Fibroblast of pulmonary artery (primary cell): ENCODE measurements at regions not wholly inside any gene's neighbourhood (a gene's known extent, or its start where the extent isn't known, plus 50 kb on each side); places are given as distances from the start of the nearest gene placed in this dataset.

ENCODE experiments used
- DNase-seq: peaks from one replicate; pipeline ENCODE4 v3.0.0-alpha.2; 2010; ENCODE audit warnings: low read depth
- H3K4me3 ChIP-seq: replicated peaks from 2 replicates; pipeline ENCODE4 v1.5.1; 2011; ENCODE audit warnings: low read depth, mild to moderate bottlenecking, control low read depth, low read length, moderate library complexity
- TF ChIP-seq, protein P1 (sequence below): IDR thresholded peaks from 2 replicates; pipeline ENCODE4 v1.5.1; 2011; ENCODE audit warnings: mild to moderate bottlenecking, control low read depth, low read length, inconsistent platforms; ENCODE audit errors: missing control alignments

DNA sequence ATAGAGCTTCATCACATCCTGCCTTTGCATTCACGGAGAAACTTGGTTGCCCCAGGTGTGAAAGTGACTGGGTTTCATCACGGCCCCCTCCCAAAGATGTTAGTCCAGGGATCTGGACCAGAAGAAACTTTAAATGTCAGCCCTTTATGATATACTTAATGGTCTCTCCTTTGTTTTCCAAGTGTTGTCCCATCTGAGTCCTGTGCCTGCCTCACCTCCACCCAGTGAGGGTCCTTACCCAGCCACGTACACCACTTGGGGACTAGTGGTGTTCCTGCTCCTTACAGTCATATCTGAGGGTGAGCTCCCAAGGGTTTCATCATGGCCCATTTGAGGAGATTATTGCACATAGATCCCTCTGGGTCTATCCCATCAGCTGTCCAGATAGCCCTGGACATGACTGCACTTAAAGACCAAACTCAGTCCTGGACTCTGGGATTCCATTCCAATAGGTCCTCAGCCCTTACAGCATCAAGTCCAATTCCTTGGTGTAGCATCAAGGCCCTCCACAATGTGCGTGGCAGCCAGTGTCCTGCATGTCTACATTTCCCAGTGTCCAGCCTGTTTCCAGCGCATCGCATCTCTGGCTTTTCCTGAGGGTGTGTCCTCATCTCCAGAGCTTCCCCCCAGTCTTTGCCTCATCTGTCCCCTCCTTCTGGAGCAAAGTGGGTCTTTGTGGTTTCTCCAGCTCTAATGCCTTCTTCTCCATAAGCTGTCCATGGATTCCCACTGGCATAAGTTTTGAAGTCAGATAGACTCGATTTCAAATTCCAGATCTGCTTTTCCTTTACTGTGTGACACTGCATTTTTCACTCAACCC is 351.6 kb downstream of the MYCN start:
- no peak for DNase-seq
- TF ChIP-seq, protein P1, sequence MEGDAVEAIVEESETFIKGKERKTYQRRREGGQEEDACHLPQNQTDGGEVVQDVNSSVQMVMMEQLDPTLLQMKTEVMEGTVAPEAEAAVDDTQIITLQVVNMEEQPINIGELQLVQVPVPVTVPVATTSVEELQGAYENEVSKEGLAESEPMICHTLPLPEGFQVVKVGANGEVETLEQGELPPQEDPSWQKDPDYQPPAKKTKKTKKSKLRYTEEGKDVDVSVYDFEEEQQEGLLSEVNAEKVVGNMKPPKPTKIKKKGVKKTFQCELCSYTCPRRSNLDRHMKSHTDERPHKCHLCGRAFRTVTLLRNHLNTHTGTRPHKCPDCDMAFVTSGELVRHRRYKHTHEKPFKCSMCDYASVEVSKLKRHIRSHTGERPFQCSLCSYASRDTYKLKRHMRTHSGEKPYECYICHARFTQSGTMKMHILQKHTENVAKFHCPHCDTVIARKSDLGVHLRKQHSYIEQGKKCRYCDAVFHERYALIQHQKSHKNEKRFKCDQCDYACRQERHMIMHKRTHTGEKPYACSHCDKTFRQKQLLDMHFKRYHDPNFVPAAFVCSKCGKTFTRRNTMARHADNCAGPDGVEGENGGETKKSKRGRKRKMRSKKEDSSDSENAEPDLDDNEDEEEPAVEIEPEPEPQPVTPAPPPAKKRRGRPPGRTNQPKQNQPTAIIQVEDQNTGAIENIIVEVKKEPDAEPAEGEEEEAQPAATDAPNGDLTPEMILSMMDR: no peak
- H3K4me3 ChIP-seq: no peak overlapping the region

DNA sequence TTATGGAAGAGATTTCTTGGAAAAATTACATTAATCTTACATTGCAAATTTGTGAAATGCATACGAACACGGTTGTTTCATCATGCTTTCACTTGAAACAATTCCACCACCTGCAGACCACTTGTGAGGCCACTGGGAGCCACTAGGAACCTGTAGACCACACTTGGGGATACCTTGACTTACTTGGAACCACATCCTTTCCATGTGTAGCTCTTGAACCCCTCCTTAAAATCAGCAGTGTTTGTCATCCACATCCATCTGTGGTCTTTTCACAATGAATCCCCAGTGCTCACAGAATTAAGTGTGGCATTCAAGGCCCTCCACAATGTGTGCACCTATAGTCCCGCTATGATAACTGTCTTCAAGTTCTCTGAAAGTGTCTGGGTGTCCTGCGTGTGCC is 350.9 kb downstream of the MYCN start:
- TF ChIP-seq, protein P1: no peak
- DNase-seq: no peak
- no peak overlapping the region for H3K4me3 ChIP-seq

DNA sequence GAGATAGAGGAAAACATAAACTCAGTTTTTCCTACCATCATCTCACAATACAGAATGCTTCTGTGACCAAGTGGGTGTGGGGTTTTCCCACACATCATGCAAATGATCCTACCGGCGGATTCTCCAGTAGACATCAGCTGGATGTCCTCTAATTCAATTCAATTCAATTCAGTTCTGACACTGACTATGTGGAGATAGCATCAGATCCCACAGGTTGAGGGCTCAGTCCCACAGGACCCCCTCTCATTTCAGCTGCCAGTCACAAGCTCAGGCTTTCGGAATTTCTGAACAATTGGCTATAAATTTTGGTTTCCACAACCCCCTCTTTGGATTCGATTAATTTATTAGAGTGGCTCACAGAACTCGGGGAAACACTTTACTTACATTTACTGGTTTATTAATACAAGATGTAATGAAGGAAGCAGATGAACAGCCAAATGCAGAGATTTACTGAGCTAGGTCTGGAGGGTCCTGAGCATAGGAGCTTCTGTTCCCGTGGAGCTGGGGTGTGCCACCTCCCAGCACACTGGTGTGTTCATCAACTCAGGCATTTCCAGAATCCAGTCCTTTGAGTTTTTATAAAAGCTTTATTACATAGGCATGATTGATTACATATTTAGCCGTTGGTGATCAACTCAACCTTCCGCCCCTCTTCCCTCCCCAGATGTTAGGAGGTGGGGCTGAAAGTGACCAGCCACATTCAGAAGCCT is 350.1 kb downstream of the MYCN start:
- TF ChIP-seq, protein P1: no peak
- no peak for DNase-seq
- H3K4me3 ChIP-seq: no peak overlapping the region

DNA sequence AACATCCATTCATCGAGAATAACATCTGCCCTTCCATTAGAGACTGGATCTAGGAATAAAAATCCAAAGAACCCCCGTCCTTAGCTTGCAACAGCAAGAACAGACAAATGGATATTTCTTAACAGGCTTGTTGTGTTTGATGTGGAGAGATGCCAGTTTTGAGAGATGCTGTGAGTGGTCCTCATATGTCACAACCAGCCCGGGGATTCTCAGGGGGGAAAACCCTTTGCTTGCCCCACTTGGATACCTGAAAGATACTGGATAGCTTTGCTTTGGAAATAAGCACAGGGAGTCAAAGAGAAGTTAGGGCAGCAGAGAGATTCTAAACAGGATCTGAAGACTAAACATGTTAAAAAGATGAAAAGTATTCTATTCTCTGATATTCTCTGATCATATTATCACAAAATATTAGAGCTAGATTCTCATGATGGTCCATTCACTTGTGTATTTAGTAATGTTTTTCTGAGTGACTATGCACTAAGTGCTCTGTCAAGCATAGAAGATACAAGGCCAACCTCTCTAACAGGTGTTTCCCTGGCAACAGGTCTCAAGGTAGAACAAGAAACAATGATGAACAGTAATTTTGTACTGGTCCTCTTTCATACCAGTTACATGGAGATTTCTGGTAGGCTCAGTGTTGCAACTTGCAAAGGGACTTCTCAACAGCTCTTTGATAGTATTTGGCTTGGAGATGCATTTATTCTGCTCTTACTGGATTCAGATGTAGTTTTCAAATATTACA is 348.2 kb downstream of the MYCN start:
- TF ChIP-seq, protein P1: no peak
- DNase-seq: no peak
- H3K4me3 ChIP-seq: no peak overlapping the region

DNA sequence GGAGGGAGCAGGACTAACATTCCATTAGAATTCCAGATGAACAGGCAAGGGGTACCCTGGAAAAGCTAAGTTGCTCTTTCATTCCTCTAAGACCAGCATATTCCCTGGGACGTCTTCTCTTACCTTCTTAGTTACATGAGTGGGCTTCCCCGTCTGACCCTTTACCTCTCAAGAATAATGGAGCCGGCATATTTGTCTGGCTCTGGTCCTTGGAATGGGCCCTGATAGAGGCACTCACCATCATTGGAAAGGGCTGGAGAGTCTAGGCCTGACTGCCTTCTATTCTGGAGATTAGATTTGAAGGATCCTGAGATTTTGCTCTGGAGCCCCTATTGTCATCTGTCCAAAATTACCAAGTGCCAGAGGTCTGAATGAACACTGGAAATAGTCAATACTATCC is 347.5 kb downstream of the MYCN start:
- no peak for DNase-seq
- no peak overlapping the region for H3K4me3 ChIP-seq
- TF ChIP-seq, protein P1: no peak

DNA sequence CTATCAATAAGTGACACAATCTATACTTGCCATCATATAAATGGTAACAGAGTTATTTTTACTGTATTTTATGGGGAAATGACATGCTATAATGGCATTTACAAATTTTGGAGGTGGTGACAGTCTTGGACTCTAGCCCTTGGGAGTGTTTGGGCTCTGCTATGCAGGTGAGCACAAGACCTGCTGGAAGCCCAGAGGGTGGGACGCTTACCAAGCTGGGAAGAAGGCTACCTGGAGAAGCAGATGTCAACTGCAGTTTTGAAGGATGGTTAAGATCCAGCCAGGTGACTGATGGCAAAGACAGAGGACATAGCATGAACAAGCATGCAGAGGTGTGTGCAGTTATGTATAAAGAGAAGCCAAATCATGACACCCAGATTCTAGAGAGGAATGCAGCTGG is 346.9 kb downstream of the MYCN start:
- TF ChIP-seq, protein P1: no peak
- H3K4me3 ChIP-seq: no peak overlapping the region
- DNase-seq: no peak
